Ovary (tissue), 7 donors: ENCODE measurements at regions not wholly inside any gene's neighbourhood (a gene's known extent, or its start where the extent isn't known, plus 50 kb on each side); places are given as distances from the start of the nearest gene placed in this dataset.

ENCODE experiments used
- DNase-seq, 5 donors: peaks; one replicate each; pipeline ENCODE4 v3.0.0-alpha.2; 2019 to 2020
- H3K27ac ChIP-seq, 2 donors: fragments of 200-600 bp; one replicate each; pipeline versions ENCODE4 v1.5.1 to v1.8.0; 2019 to 2022
- H3K27me3 ChIP-seq: fragments of 200-600 bp; one replicate; pipeline ENCODE4 v1.8.0; 2022
- H3K36me3 ChIP-seq: fragments of 200-600 bp; sonication (generic); one replicate; pipeline ENCODE4 v1.5.1; 2019
- H3K4me1 ChIP-seq: one replicate; pipeline ENCODE4 v1.8.1; 2013; ENCODE audit warnings: mild to moderate bottlenecking, moderate library complexity; ENCODE audit not compliant: insufficient read depth
- H3K4me3 ChIP-seq: fragments of 200-600 bp; sonication (generic); one replicate; pipeline ENCODE4 v1.5.1; 2017
- H3K9me3 ChIP-seq, 2 donors: fragments of 200-600 bp in 1 of 2; sonication (generic) in 1 of 2; one replicate each; pipeline versions ENCODE4 v1.5.1 to v1.8.1; 2013 to 2019; ENCODE audit warnings: mild to moderate bottlenecking in 1 of 2, moderate library complexity in 1 of 2
- CTCF ChIP-seq, 3 donors: fragments of 450-650 bp in 2 of 3; fragments of 200-600 bp in 1 of 3; IDR thresholded peaks; one replicate each; pipeline versions ENCODE4 v1.5.1 to v1.8.0; 2016 to 2022; ENCODE audit warnings: antibody characterized with exemption in 3 of 3, mild to moderate bottlenecking in 1 of 3
- EP300 ChIP-seq: sonication (generic); formaldehyde crosslinking; IDR thresholded peaks from one replicate; pipeline ENCODE4 v1.6.1; 2017; ENCODE audit warnings: antibody characterized with exemption
- POLR2A ChIP-seq: fragments of 450-650 bp; IDR thresholded peaks from one replicate; pipeline ENCODE4 v1.6.1; 2017; ENCODE audit warnings: antibody characterized with exemption, mild to moderate bottlenecking, moderate library complexity
- WGBS, 3 donors: extraction: QIAGEN DNeasy Blood & Tissue Kit in 1 of 3; methylation state at CpG; one replicate each; pipeline versions ENCODE4 v1.1.5 to v1.1.7; 2013 to 2017; 5-methylcytosine and 5-hydroxymethylcytosine counted together
- intact Hi-C, 4 donors: fragments of 100-400 bp; cut with DNase I; formaldehyde crosslinking; loops; one replicate each; pipeline versions ENCODE4 v1.11.0 to v1.15.1; 2022 to 2023
- donor health status: DM: no; HTN: no; CAD: no; lungs with moderate emphysema.
- donor health status: DM: no; HTN: no; CAD: no.
- donor health status: Bipolar disorder and iron deficiency.
- donor health status: DM: no; HTN: no; CAD: no.
- donor health status: DM: yes; HTN: yes; CAD: no.

- WGBS, 3 donors, result 50 to 59% (median 51%) methylated on average over 1 of the region's 1 CpG
- DNase-seq, result no peak
- intact Hi-C loops, result loop anchor here in 1 of 4 donors (10.0 kb wide), 1 partner anchor 155 kb away; no protein-coding TSS in a partner anchor
- Histone ChIP-seq H3K9me3 (no peaks in the 10 kb centered on the region), H3K27ac (no peak overlapping the region), H3K4me1 (no peaks in the 10 kb centered on the region), H3K4me3 (no peak overlapping the region), H3K36me3 (no peaks in the 10 kb centered on the region), H3K27me3 (no peaks in the 10 kb centered on the region)
- no peak for TF ChIP-seq CTCF (IDR thresholded peaks at IDR 0.05)
- no peak for TF ChIP-seq POLR2A
- TF ChIP-seq EP300, result no peak
Measured at GRCh38 chrX:128739539-128739938, 687.3 kb upstream of the ACTRT1 start.

GRCh38 chrX:128728943-128729342 is 676.7 kb upstream of the ACTRT1 start:
- Histone ChIP-seq H3K27ac (no peak overlapping the region), H3K4me3 (no peak overlapping the region), H3K36me3 (no peaks in the 10 kb centered on the region), H3K4me1 (no peaks in the 10 kb centered on the region), H3K27me3 (no peaks in the 10 kb centered on the region), H3K9me3 (no peaks in the 10 kb centered on the region)
- intact Hi-C loops, result no loop called here
- no peak for DNase-seq
- 55 to 69% (median 65%) methylated on average over 1 of the region's 1 CpG for WGBS, 3 donors
- TF ChIP-seq POLR2A, result no peak
- TF ChIP-seq EP300, result no peak
- TF ChIP-seq CTCF (IDR thresholded peaks at IDR 0.05), result no peak

- no peak for DNase-seq
- no peak overlapping the region for H3K27ac ChIP-seq
- H3K4me1 ChIP-seq, result no peaks in the 10 kb centered on the region
- no peaks in the 10 kb centered on the region for H3K27me3 ChIP-seq
- H3K4me3 ChIP-seq, result no peak overlapping the region
- H3K9me3 ChIP-seq, result no peaks in the 10 kb centered on the region
- TF ChIP-seq EP300 (no peak), CTCF (IDR thresholded peaks at IDR 0.05) (no peak), POLR2A (no peak)
- intact Hi-C loops, result no loop called here
- WGBS, 3 donors, result 60 to 69% (median 65%) methylated on average over 4 of the region's 4 CpGs
- H3K36me3 ChIP-seq, result no peaks in the 10 kb centered on the region
Measured at GRCh38 chrX:128717635-128718578, 665.7 kb upstream of the ACTRT1 start.

GRCh38 chrX:128714425-128714824 is 662.2 kb upstream of the ACTRT1 start:
- no peak for DNase-seq
- WGBS, 3 donors, result 70 to 78% (median 72%) methylated on average over 9 of the region's 9 CpGs
- TF ChIP-seq POLR2A (no peak), CTCF (IDR thresholded peaks at IDR 0.05) (no peak), EP300 (no peak)
- Histone ChIP-seq H3K27me3 (no peaks in the 10 kb centered on the region), H3K4me1 (no peaks in the 10 kb centered on the region), H3K9me3 (no peaks in the 10 kb centered on the region), H3K27ac (no peak overlapping the region), H3K4me3 (no peak overlapping the region), H3K36me3 (no peaks in the 10 kb centered on the region)
- intact Hi-C loops, result no loop called here
